ENCODE measurements at regions not wholly inside any gene's neighbourhood (a gene's known extent, or its start where the extent isn't known, plus 50 kb on each side); places are given as distances from the start of the nearest gene placed in this dataset.

DNA sequence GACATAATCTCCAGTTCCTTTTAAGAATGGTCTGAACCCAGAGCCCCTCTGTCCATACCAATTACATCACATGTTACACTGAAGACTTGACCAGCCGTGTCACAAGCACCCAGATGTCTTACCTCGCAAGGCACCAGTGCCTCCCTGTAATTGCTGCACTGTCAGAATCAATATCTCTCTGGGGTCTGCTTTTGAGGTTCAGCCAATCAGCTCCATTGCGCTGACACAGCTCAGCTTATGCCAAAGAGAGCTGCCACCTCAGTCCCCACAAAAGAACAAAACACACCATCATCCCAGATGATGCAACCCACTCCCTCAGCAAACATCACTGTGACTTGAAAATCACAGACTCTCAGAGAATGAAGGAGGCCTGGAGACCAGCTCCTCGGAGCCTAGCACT lies 82.5 kb upstream of the SORBS2 start:
- DNase-seq = no peak

DNA sequence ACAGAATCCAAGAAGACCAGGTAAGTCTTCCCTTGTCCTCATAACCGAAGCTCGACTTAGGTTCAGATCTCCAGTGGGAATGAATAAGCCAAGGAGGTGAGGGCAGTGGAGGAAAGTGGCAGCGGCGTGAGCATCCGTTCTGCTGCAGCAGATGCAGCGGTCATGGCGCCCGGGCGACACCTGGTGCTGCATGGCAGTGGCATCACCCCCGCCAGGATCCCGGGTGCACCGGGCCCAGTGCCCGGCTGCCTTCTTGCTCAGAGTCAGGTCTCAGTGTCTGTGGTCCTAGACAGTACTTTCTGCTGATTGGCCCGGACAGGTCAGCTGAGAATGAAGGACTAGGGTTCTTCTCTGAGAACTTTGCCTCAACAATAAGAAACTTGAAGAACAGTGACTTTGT lies 83.4 kb upstream of the SORBS2 start:
- DNase-seq = no peak

DNA sequence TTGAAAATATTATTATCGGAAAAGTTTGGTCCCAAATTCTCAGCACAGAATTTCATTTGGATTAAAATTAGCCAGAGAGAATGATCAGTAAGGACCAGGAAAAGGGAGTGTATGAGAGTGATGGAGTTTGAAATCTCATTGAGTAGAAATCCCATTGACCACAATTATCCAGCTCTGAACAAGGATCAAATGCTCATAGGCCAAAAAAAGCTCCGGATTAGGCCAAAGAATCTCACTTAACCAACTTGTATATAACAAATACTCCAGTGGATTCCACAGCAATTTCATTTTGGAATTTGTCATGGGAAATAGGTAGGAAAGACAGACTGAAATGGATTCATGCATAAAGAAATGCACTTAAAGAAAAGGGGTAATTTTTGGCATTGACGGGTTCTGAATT lies 83.9 kb upstream of the SORBS2 start:
- DNase-seq = no peak

DNA sequence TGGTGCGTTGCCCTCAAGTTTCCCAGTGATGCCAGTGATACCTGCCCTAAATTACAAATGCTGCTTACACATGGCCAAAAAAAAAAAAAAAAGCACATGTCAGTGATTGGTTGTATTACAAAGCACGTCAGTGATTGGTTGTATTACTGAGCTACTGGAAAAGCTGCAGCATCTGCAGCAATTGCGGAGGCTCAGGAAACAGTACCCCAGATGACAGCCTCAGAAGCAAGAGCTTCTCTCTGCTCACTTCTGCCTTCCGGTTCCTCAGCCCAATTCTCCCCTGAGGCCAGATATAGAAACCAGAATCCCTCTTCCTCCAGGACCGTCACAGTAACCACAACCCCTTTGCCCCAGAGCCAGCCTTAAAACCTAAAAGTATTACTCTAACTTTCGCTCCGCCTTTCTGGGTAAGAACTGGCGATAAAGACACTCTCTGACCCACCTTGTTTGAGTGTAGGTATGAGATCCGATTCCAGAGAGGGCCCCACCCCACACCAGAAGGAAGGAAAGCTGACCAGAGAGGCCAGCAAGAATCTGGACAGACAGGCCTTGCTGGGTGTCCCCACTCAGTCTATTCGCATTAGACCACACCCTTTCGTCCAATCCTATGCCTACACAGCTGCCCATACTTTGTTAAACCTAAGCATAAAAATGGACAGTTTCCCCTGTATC lies 85.0 kb upstream of the SORBS2 start:
- DNase-seq = no peak

DNA sequence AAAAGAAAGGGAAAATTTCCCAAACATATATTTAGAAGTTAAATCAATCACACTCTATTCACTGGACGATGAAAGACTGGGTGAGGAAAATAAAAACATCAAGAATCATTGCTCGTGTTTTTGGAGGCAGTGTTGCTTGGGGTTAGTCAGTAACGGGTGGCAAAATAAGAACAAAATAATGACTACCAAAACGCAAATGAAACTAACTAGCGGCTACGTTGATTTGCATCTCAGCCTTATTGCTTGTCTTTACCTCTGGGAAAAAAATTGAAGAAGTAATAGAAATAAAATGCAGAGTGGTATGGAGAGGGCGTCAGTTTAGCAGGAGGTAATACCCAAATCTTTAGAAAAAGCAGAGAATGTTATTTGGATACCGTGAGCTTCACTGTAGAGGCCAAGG lies 86.4 kb upstream of the SORBS2 start:
- no peak for DNase-seq

DNA sequence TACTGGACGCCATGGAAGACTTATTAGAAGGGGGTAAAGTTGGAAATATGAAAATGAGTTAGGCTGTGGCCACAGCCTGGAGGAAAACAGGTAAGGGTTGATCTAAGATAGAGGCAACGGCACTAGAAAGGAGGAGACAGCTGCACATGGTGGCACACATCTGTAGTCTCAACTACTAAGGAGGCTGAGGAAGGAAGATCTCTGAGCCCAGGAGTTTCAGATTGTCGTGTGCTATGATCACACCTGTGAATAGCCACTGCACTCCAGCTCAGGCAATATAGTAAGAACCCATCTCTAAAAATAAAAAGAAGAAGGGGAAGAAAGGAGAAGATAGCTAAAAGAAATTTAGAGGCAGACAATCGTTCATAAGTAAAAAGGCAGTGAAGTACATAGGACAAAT lies 87.8 kb upstream of the SORBS2 start:
- no peak for DNase-seq

DNA sequence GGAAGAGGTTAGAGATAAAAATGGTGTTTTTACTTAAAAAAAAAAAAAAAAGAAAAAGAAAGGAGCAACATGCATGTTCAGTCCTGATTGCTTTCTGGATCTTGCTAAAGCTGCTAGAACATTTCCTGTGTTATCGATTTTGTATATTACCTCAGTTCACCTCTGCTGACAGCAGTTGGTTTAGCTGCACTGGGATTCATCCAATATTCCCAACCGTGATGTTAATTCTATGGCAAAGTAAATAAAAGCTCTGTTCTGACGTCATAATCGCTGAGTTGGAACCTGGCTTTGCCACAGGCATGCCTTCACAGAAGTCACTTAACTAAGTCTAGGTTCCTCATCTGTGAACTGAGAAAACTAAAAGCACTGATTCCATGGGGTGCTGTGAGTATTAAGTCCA lies 90.7 kb upstream of the SORBS2 start:
- no peak for DNase-seq

DNA sequence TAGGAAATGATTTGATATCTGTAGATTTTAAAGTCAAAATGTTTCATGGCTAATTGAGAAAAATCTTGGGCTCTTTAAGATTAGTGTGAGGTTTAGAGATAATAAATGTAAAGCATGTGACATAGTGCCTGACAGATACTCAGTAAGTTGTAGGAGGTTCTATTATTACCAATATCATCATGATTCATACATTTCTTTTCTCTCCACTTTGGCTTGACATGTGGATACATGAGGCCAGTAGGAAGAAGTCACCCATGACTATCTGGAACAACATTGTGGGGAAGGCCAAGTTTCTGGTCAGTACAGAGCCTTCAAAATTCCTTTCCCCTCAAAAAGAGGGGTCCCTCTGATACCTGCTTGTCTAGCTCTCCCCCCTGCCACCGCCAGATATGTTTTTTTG lies 91.2 kb upstream of the SORBS2 start:
- DNase-seq = no peak

DNA sequence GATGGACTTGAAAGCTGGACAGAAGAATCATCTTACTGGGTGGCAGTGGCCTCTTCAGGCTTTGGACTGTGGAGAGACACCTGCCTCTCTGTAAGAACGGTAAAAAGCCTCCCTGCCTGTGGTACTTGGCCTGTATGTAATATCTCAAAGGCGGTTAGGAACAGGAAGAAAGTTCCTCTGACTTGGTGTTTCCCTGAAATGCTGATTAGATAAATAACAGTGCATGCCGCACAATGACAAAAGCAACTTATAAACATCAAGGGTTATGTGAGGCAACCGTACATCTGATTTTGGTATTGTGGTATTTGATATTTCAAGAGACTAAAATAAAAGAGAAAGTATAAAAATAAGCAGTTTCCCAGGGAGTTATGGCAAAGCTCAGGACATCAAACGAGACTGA lies 92.4 kb upstream of the SORBS2 start:
- DNase-seq = no peak

DNA sequence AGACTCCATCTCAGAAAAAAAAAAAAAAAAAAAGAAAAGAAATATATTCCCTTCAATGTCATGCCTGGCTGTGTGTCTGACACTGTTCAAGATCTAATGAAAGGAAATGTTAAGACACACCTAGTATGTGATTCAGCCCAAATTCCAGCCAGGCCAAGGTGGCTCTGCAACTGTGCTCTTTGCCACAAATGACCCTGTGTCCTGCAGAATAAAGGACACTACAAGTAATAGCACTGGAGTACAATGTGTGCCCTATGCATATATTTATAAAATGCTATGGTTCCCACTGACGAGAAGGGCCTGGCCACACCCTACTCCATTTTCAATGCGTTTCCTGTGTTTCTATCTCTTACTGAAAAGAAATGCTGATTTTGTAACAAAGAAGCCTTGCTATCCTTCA lies 98.0 kb upstream of the SORBS2 start:
- no peak for DNase-seq

DNA sequence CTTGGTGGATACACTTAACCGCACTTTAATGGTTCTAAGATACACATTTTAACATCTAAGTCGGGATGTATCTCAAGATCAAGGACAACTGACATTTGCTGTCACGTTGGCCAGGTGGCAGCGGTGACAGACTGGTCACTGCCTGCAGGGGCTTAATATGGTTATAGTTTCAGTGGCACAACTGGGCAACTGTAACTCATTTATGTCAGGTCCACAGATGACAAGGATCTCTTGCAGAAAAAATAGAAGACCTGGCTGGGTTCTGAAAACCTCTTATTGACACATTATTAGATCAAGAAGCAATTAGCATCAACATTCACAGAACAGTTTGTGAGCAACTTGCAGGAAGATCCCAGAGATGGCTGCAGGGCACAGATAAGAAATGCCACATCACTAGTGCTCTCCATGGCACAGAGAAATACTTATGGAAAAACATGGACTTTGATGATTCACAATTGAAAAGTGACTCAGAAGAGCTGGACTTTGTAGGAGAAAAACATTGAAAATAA lies 99.6 kb upstream of the SORBS2 start:
- no peak for DNase-seq

DNA sequence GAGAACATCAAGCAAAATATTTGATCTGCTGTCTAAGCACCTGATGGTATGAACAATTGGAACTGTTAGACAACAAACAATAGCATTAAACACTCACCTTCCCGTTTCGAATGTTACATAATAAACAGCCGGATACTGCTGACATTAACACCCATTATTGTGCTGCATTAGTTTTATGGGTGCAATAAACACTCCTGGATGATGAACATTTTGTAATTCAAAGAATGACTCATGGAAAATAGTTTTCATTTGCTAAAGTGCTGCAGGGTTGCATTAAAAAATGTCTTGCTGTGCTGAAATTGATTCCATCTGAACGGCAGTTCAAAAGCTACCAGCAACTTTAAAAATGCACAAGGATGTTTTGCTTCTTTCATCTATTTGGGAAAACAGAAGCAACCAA lies 100.8 kb upstream of the SORBS2 start:
- DNase-seq = no peak

DNA sequence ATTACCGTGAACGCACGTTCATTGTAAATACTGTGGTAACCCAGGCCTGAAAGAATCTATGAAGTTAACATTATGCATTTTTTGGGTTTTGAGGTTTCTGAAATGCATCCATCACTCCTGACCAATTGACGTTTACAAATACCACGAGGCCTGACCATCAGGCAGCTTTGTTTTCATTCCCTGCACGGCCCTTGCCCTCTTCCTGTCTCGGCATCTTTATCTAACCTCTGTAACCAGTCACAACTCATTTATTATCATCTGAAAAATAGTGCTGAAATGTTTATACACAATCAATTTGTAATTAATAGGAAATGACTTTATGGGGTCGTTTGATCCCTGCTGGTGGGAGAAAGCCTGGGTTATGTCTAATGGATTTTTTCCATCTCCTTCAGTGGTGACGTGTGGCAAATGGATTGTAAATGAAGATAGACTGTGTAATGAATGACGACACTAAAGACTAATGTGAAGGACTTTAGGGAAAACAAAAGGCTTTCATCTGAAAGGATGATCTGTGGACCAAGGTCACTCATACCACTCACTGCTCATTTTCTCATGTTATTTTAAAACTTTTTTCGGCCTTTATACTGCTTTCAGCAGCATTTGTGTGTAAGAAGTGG lies 102.7 kb upstream of the SORBS2 start:
- DNase-seq = no peak

DNA sequence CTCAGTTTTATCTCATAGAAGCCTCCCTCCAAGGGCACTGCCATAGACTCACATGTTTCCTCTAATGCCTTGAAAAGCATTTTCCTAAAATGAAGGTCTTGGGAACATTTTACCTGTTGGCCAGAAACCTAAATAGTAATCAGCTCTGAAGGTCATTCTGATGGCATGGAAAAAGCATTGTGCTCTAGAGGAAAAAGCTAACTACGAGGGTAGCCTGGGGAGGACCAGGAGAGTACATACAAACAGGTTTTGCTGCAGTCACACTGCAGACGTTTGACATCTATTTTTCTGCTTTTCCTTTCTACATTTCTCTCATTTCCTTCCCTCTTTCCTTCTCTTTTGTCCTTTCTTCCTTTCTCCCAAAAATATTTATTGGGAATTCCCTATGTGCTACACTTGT lies 103.3 kb upstream of the SORBS2 start:
- DNase-seq = no peak

DNA sequence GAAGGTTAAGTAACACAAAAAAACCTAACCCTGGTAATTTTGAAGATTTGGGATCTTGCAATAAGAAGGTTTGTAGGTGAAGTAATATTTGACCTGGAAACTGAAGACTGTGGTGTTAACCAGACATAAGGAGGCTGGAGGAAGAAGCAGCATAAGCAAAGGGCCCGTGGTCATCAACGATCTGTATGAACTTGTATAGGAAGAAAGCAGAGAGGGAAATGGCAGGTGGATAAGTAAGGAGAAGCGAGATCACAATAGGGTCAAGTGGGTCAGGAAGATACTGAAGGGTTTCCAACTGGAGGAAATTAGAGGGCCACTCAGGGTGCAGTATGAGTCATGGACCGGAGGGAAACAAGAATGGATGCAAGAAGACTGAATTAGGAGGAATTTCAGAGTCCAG lies 103.8 kb upstream of the SORBS2 start:
- no peak for DNase-seq

DNA sequence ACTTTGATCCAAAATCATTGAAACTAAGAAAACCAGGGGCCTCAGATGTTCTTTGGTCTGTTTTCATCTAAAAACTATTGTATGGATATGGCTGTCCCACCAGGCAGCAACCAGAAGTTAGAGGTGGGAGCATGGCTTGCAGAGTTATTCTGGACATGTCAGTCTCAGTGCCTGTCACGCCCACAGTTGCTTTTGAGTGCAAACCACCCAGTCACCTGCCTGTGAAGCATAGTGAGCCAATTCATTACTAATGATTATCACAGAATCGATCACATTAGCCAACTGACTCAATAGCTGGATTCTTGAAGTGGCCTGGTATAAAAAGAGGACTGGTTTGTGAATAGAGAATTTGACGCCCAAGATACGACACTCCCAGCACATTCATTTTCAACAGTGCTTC lies 104.2 kb upstream of the SORBS2 start:
- no peak for DNase-seq

DNA sequence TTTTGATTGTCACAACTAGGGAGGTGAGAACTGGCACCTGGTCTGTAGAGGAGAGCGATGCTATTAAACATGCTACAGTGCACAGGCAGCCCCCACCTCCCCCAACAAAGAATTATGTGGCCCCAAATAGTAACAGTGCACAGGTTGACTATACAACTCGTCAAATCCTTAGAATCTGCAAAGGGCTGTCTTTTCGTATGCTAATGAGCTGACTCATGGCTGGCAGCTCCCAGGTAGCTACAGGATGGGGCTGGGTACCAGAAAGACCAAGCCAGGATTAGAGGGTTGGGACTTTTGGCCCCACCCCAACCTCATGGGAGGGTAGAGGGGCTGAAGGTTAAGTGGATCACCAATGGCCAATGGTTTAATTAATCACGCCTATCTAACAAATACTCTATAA lies 104.7 kb upstream of the SORBS2 start:
- no peak for DNase-seq

DNA sequence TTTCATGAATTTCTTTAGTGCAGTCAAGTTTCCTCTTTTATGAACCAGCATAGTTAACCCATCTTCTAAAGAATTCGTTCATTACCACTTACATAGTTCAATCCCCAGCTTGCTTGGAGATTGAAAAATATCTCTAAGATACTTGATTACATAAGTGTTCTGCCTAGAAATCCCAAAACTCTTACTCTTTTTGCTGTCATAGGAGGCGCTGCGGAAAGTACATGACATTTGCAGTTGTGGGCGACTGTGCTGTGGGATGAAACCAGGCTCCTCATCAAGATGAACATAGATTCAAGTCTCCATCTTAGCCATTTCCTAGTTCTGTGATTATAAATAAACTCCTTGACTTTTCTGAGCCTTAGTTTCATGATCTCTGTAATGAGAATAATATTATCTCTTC lies 107.1 kb upstream of the SORBS2 start:
- no peak for DNase-seq

DNA sequence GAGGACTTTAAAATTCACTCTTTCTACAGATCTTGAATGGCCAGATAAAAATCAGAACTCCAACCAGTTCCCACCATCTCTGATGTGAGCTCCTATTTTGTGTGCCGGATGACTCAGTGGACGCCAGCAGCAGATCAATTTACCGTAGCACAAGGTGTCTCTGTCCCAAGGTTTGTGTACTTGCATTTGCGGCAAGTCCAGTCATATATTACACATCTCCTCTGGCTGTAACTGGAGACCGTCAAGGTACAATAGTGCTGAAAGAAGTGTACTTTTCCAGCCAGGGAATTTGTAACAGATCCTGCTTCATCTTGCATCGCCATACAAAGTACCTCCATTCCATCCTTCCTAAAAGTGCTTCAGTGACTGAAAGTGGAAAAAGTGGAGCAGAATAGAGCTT lies 108.2 kb upstream of the SORBS2 start:
- DNase-seq = no peak

DNA sequence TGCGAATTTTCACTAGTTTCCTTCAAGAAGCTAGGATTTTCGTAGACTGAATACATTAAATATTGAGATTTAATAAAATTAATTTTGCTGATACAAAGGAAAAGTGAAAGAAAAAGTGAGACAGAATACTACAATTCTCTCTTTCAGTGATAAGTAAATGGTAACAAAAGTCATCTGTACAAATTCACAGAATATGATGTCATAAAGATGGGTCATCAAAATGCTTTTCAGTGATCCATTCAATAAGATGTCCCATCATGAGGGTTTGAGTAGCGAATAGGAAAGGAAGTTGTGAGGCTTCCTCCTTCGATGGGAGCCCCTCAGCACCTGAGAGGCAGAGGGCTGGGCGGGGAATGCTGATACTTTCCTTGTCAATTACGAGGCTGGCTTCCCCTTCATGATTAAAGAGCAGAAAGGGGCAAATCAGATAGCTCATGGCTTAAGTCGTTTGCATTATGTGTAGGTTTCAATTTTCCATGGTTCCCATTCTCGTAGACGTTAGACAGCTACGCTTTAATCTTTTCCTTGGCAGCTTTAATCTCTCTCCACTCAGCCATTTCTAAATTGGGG lies 108.8 kb upstream of the SORBS2 start:
- DNase-seq = no peak

DNA sequence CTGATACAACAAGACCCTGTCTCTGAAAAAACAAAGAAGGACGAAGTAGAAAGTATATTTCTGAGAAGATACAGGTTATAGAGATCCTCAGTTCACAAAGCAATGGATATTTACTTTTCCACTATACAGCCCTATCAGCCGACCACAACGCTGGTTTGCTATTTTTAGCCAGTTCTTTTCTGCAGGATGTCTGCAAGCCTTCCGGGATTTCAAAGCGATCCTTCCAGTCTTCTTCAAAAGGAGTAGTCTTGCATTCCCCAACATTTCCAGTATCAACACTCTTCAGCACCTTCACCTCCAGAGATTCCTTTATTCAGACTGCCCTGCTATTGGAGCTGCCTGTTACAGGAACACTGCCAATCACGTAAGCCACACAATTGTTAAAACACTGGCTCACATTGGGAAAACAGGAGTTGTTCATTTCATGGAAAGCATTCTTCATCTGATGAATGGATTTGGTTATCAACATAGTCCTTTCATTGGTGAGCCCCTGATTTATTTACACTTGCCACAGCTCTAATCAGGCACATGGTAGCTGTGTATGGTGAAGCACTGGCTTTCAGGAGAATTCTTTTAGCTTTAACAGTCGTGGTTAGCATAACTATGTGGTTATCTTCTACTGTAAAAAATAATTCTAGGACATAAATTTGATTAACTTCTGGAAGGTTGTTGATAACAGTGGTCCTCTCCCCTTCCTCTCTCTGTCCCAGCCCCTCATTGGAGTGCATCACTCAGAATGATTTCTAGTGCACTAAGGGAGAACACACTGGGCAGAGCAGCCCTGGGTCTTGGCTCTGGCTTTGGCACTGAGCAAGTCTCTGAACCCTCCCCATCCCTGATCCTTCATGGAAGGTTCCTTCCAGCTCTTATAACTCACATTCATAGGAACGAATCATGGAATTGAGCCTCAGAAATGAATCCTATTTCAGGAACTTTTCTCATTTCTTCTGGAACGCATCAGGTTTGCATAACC lies 109.9 kb upstream of the SORBS2 start:
- no peak for DNase-seq

DNA sequence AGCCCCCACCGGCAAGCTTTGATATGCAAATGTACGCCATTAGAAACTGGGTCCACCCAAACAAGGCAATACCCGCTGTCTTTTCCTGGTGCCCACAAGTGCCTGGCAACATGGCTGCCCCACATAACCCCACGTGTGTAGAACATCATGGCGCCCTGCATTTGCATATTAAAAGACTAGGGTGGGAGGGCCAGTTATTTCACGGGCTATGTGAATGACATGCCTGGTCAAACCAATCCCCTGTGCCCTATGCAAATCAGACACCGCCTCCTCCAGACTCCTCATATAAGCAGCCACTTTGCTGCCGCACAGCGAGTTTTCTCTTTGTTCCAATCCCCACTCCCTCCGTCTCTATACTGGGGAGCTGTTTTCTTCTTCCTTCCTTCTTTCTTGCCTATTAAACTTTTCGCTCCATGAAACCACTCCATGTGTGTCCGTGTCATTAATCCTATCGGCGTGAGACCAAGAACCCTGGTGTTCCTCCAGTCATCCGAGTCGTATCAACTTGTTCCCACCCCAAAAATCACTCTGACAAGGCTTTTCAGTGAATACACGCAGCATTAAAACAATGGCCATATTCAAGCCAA lies 112.6 kb upstream of the SORBS2 start:
- no peak for DNase-seq

DNA sequence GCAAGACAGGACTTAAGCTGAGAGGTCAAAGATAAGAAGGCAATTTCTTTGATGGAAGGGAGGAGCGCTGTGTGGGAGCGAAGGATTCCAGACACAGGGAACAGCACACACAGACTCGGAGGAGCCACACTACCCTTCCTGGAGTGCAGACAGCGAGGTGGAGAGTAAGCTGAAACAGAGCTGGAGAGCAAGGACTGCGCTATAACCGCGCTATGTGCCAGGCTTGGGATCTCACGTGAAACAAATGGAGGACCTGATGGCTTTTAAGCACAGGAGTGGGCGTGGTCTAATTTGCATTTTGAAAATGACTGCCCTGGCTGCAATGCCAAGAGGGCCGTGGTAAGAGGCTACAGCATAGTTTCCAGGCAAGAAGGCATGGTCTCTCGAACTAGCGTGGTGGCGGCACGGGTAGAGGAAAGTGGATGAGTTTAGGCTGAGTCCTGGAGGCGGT lies 113.9 kb upstream of the SORBS2 start:
- no peak for DNase-seq

All from C1 segment of cervical spinal cord (tissue), 14 donors.